GM12891 (cell line): ENCODE measurements at regions not wholly inside any gene's neighbourhood (a gene's known extent, or its start where the extent isn't known, plus 50 kb on each side); places are given as distances from the start of the nearest gene placed in this dataset.

Source experiments
- PAX5 ChIP-seq: IDR thresholded peaks from 2 replicates; pipeline ENCODE4 v1.6.1; 2011; ENCODE audit warnings: low read length, moderate library complexity, mild to moderate bottlenecking; ENCODE audit not compliant: insufficient read depth, severe bottlenecking
- POLR2A ChIP-seq: IDR thresholded peaks from 2 replicates; pipeline ENCODE4 v1.6.1; 2011; ENCODE audit warnings: low read depth, low read length, control low read depth
- POLR2AphosphoS5 ChIP-seq: IDR thresholded peaks from 2 replicates; pipeline ENCODE4 v1.6.1; 2011; ENCODE audit warnings: low read depth, low read length, control low read depth
- TAF1 ChIP-seq: IDR thresholded peaks from 2 replicates; pipeline ENCODE4 v1.6.1; 2011; ENCODE audit warnings: low read depth, low read length, control low read depth

DNA sequence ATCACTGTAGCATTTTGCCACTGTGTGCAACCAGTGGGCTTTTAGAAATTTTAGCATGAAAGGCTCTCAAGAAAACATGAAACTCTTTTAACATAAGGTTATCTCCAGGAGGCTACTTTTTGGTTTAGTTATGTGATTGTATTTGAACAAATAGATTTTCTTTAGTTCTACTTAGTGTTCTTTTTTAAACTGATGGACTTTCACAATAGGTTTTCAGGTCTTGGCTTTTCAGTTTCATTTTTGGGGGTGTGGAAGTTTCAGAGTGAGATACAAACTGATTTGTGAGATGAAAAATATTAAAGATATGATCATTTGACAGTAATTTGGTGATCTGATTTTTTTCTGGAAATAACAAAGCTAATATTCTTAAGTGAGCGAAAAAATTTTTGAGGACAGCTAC lies 344.1 kb downstream of the PHF14 start:
- TF ChIP-seq POLR2AphosphoS5, result no peak
- no peak for TF ChIP-seq POLR2A
- no peak for TF ChIP-seq TAF1
- no peak for TF ChIP-seq PAX5
